Activated naive CD4-positive, alpha-beta T cell treated with anti-CD3 and anti-CD28 coated beads, Interleukin-2, amount 10 ng/mL, durations not matched to agents 7 days and 5 days (primary cell): ENCODE measurements at regions not wholly inside any gene's neighbourhood (a gene's known extent, or its start where the extent isn't known, plus 50 kb on each side); places are given as distances from the start of the nearest gene placed in this dataset.

Experiments
- CTCF ChIA-PET: fragments of 350-600 bp; sonication (Branson Sonifier 250); formaldehyde crosslinking; loops from one replicate; lab custom pipeline; 2021; ENCODE audit warnings: antibody characterized with exemption; lab: Charles Lee
- DNase-seq: peaks from one replicate; pipeline ENCODE4 v3.0.0-alpha.2; 2020
- H3K27ac Mint-ChIP-seq: one replicate; pipeline ENCODE4 v1.8.0; 2021; ENCODE audit warnings: mild to moderate bottlenecking, moderate library complexity, mixed read lengths
- H3K27me3 Mint-ChIP-seq: one replicate; pipeline ENCODE4 v1.8.0; 2021; ENCODE audit warnings: mild to moderate bottlenecking, mixed read lengths
- H3K36me3 Mint-ChIP-seq: one replicate; pipeline ENCODE4 v1.8.0; 2021; ENCODE audit warnings: mixed read lengths
- H3K4me1 Mint-ChIP-seq: one replicate; pipeline ENCODE4 v1.8.0; 2021; ENCODE audit warnings: mixed read lengths
- H3K4me3 Mint-ChIP-seq: one replicate; pipeline ENCODE4 v1.8.0; 2021; ENCODE audit warnings: mild to moderate bottlenecking, moderate library complexity, mixed read lengths
- H3K9me3 Mint-ChIP-seq: one replicate; pipeline ENCODE4 v1.8.0; 2021; ENCODE audit warnings: mixed read lengths

- Mint-ChIP-seq H3K4me3 (no peak overlapping the region), H3K4me1 (peaks cover under 1% of the 10 kb centered on the region), H3K9me3 (no peaks in the 10 kb centered on the region), H3K36me3 (no peaks in the 10 kb centered on the region), H3K27ac (no peak overlapping the region), H3K27me3 (peaks cover 42% of the 10 kb centered on the region)
- peak; percentile 79 for DNase-seq
- CTCF ChIA-PET = interaction anchor here (0.6 to 10.8 kb wide), 30 partner anchors 9 to 560 kb away, joined by 3 to 197 read pairs (median 4); partner anchors contain the start of gene CCDC71L
Measured at GRCh38 chr7:106176414-106177299, 64.5 kb upstream of the SYPL1 start.

GRCh38 chr7:106175507-106175906 lies 63.4 kb upstream of the SYPL1 start:
- DNase-seq = no peak
- peaks cover 37% of the 10 kb centered on the region for H3K27me3 Mint-ChIP-seq
- H3K36me3 Mint-ChIP-seq = no peaks in the 10 kb centered on the region
- H3K27ac Mint-ChIP-seq = no peak overlapping the region
- CTCF ChIA-PET = interaction anchor here (0.7 to 10.8 kb wide), 15 partner anchors 8 to 561 kb away, joined by 3 to 197 read pairs (median 7); no protein-coding TSS in a partner anchor
- H3K4me1 Mint-ChIP-seq = no peaks in the 10 kb centered on the region
- H3K4me3 Mint-ChIP-seq = no peak overlapping the region
- no peaks in the 10 kb centered on the region for H3K9me3 Mint-ChIP-seq

GRCh38 chr7:106170651-106171050 lies 58.5 kb upstream of the SYPL1 start:
- Mint-ChIP-seq H3K36me3 (no peaks in the 10 kb centered on the region), H3K27ac (no peak overlapping the region), H3K4me1 (peaks cover 2% of the 10 kb centered on the region), H3K4me3 (no peak overlapping the region), H3K9me3 (no peaks in the 10 kb centered on the region), H3K27me3 (peaks cover 18% of the 10 kb centered on the region)
- no peak for DNase-seq
- CTCF ChIA-PET = interaction anchor here (0.5 to 10.8 kb wide), 3 partner anchors 17 to 566 kb away, joined by 3 to 197 read pairs (median 3); no protein-coding TSS in a partner anchor

GRCh38 chr7:106169821-106170610 lies 57.9 kb upstream of the SYPL1 start:
- H3K4me3 Mint-ChIP-seq = no peak overlapping the region
- H3K27ac Mint-ChIP-seq = no peak overlapping the region
- no peaks in the 10 kb centered on the region for H3K9me3 Mint-ChIP-seq
- no peak for DNase-seq
- peaks cover 2% of the 10 kb centered on the region for H3K4me1 Mint-ChIP-seq
- CTCF ChIA-PET = interaction anchor here (1.2 to 10.8 kb wide), 3 partner anchors 16 to 295 kb away, joined by 3 to 197 read pairs (median 3); no protein-coding TSS in a partner anchor
- no peaks in the 10 kb centered on the region for H3K36me3 Mint-ChIP-seq
- peaks cover 23% of the 10 kb centered on the region for H3K27me3 Mint-ChIP-seq

GRCh38 chr7:106167439-106168136 lies 55.5 kb upstream of the SYPL1 start:
- Mint-ChIP-seq H3K27ac (no peak overlapping the region), H3K4me3 (no peak overlapping the region), H3K27me3 (peaks cover 23% of the 10 kb centered on the region), H3K36me3 (peaks cover 2% of the 10 kb centered on the region), H3K9me3 (peaks cover 7% of the 10 kb centered on the region), H3K4me1 (peaks cover 2% of the 10 kb centered on the region)
- CTCF ChIA-PET = interaction anchor here (0.8 to 5.4 kb wide), 14 partner anchors 9 to 297 kb away, joined by 3 to 45 read pairs (median 4); no protein-coding TSS in a partner anchor
- DNase-seq = no peak

GRCh38 chr7:106166651-106167342 lies 54.7 kb upstream of the SYPL1 start:
- peaks cover 2% of the 10 kb centered on the region for H3K36me3 Mint-ChIP-seq
- peaks cover 25% of the 10 kb centered on the region for H3K27me3 Mint-ChIP-seq
- H3K27ac Mint-ChIP-seq = no peak overlapping the region
- peaks cover 7% of the 10 kb centered on the region for H3K9me3 Mint-ChIP-seq
- peak; percentile 57 for DNase-seq
- H3K4me1 Mint-ChIP-seq = peaks cover 2% of the 10 kb centered on the region
- no peak overlapping the region for H3K4me3 Mint-ChIP-seq
- CTCF ChIA-PET = interaction anchor here (0.8 to 5.4 kb wide), 14 partner anchors 8 to 298 kb away, joined by 3 to 45 read pairs (median 4); no protein-coding TSS in a partner anchor

GRCh38 chr7:106165337-106165736 lies 53.2 kb upstream of the SYPL1 start:
- CTCF ChIA-PET = interaction anchor here (0.7 to 5.4 kb wide), 13 partner anchors 8 to 428 kb away, joined by 3 to 45 read pairs (median 5); no protein-coding TSS in a partner anchor
- H3K27me3 Mint-ChIP-seq = peaks cover 30% of the 10 kb centered on the region
- peaks cover 2% of the 10 kb centered on the region for H3K36me3 Mint-ChIP-seq
- peaks cover 2% of the 10 kb centered on the region for H3K4me1 Mint-ChIP-seq
- no peak overlapping the region for H3K27ac Mint-ChIP-seq
- DNase-seq = no peak
- peaks cover 7% of the 10 kb centered on the region for H3K9me3 Mint-ChIP-seq
- no peak overlapping the region for H3K4me3 Mint-ChIP-seq

- no peak for DNase-seq
- Mint-ChIP-seq H3K9me3 (peaks cover 7% of the 10 kb centered on the region), H3K27ac (no peak overlapping the region), H3K36me3 (peaks cover 2% of the 10 kb centered on the region), H3K4me3 (no peak overlapping the region), H3K4me1 (peaks cover 2% of the 10 kb centered on the region), H3K27me3 (peaks cover 40% of the 10 kb centered on the region)
- CTCF ChIA-PET = interaction anchor here (1.7 to 3.2 kb wide), 2 partner anchors 9 to 107 kb away, joined by 7 to 12 read pairs; no protein-coding TSS in a partner anchor
Measured at GRCh38 chr7:106163257-106163656, 51.1 kb upstream of the SYPL1 start.
